IPS DF 19.7 (cell line): ENCODE measurements at regions not wholly inside any gene's neighbourhood (a gene's known extent, or its start where the extent isn't known, plus 50 kb on each side); places are given as distances from the start of the nearest gene placed in this dataset.

ENCODE experiments used
- DNase-seq: peaks from one replicate; pipeline ENCODE4 v3.0.0-alpha.2; 2013; ENCODE audit warnings: low read depth, low spot score

DNA sequence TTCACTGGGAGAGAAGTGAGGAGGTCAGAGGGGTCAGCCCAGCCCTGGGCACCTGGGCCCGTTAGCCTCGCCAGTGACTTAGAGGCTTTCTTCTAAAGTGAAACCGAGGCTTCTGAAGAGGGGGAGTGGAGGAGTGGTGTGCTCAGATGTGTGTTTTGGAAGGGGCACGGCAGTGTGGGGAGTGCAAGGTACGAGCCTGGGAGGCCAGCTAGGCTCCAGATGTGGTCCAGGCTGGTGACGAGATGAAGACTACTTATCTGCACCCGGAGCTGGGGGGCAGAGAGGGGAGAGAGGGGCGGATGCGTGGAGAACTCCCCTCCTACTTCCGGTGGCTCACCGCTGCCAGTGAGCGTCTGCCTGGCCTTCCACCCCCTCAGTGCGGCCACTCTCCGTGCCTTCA, 371.3 kb upstream of the HS6ST1 start:
- DNase-seq = no peak

DNA sequence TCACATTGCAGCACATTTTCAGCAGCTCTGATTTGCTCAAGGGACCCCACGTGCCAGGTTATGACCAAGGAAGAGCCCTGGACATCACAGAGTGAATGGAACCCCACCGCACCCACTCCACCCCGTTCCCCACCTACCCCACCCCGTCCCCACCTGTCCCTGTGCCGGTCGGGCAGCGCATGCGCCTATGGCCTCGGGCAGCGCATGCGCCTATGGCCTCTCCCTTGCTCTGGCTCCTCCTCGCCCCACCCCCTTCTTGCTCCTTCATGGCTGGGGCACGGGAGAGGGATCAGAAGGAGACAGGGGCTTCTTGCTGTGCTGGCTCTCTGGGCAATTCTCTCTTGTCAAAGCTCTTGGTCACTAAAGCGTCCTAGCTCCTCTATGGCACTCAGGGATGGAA, 371.8 kb upstream of the HS6ST1 start:
- DNase-seq = no peak

DNA sequence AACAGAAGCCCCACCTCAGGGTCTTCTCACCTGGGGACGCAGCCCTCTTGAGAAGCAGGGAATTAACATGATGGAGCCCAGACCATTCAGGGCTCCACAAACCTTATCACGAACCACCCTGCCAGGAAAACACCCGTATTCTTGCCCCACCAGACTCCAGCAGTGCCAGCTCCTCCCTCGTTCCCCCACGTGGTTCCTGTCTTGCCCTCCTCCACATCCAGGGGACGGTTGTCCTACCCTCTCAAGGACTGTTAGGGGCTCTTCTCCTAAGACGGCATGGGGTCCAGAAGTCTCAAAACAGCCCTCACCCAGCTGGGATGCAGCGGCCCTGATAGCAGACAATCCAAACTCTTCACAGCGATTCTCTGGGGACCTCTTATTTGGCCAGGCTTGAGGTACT, 372.2 kb upstream of the HS6ST1 start:
- DNase-seq = no peak

DNA sequence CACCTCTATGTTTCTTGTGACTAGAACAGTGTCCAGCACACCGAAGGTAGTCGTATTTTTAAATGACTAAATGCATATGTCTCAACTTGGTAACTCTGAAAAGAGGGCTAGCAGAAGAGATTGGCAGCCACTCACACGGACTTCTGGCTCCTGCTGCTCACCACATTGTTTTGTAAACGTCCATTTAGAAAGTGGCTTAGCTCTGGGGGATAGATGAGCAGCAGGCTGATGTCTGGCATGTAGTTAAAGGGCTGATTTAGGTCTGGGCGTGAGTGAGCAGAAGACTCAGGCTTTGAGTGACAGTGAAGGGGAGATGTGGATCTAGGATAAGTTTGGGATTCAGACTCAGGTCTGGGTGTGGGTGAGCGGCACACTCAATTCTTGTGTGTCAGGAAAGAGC, 372.9 kb upstream of the HS6ST1 start:
- no peak for DNase-seq

DNA sequence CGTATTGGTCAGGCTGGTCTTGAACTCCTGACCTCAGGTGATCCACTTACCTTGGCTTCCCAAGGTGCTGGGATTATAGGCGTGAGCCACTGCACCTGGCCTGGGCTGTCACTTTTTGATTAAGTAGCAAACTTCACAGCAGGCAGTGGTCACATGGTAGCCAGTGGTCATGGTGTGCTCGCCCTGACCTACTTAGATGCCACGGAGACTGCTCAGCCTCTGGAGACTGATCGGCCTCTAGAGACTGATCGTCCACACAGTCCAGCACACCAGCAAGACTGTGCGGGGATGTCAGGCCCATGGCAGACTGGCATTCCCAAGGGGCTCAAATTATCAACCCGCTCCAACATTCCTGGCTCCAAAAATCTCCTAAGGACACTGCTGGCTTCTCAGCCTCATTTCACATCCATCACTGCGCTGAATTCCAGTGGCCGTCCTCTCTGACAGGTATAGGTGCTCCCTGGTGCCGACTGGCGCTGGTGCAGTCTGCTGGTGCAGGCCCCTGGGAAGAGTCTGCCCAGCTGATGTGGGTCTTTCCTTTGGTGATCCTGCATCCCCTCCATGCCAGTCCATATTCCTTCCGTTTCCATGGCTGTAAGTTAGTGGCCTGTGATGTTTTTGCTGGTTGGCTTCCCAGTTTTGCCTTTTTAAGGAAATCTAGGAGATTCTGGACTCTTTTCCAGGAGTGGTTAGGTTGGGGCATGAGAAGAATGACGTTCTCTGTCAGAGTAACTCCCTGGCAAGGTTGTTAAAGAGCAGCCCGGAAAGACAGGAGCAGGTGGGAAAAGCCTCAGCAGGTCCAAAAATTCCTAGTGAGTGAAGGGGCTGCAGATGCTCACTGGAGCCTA, 374.5 kb upstream of the HS6ST1 start:
- no peak for DNase-seq

DNA sequence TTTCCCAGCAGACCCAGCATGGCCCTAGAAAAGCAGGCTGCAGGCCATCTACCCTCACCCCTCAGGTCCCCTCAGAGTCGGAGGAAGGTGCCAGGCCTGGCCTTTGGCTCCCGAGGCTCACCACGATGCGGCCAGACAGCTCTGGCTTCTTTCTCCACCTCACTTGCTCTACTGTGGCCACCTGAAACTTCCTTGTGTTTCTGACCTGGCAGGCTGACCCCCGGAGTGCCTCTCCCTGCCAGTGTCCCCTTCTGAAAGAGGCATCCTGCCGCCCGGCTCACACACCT, 375.0 kb upstream of the HS6ST1 start:
- DNase-seq = no peak

DNA sequence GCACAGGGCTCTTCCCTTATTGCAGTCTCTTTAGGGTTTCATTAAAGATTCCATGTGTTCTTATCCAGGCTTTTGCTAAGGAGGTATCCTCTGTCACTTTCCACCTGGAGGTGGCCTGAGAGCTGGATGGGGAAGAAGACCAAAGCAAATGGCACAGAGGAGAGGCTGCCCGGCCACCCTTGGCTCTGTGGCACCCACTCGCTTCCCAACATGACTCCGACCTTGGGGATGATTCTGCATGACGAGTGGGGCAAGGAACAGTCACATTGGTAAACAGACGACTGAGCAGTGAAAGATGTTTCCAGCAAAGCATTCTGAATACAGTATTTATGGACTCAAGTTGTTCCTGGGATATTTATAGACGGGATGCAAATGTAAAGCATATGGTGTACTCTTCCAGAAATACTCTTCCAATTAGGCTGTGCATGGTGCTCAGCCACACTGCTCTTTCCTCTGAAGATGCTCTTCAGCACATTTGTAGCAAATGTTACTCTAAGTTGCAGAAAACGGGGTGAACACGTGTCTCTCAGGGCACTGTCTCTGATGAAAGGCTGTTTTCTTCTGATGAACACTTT, 377.1 kb upstream of the HS6ST1 start:
- DNase-seq = no peak

DNA sequence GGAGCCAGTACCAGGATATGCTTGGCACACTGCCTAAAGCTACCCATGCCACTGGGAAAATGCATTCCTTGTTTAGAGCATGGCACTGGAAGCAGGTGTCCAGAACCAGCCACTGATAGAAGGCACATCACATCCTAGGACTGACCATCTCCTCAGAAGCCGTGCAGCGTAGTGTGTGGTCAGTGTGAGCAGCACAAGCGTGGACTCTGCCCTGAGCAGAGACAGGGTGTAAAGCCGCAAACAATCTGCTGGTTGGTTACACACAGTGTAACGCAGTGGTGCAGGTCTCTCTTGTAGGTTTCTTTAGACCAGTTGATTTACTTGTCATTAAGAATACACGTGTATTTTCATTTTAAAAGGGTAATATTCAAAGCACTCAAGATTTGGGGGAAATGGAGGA, 377.8 kb upstream of the HS6ST1 start:
- no peak for DNase-seq

DNA sequence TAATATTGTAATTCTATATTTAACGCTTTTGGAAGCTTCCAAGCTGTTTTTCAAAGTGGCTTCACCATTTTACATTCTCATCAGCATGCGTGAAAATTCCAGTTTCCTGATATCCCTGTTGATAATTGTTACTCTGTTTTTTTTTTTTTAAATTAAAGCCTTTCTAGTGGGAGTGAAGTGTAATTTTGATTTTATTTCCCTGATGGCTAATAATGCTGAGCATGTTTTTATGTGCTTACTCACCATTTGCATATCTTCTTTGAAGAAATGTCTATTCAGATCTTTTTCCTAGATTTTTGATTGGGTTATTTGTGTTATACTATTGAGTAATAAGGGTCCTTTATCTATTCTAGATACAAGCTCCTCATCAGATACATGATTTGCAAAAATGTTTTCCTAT, 382.8 kb upstream of the HS6ST1 start:
- no peak for DNase-seq

DNA sequence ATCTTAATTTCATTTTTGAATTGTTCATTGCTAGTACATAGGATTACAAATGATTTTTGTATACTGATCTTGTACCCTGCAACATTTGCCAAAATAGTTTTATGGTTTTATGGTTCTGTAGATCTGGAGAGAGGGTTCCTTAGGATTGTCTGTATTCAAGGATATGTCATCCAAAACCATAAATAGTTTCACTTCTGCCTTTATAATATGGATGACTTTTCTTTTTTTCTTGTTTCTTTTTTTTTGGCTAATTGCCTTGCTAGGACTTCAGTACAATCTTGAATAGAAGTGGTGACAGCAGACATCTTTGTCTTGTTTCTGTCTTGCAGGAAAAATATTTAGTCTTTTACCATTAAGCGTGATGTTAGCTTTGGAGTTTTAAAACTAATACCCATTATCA, 383.9 kb upstream of the HS6ST1 start:
- DNase-seq = no peak

DNA sequence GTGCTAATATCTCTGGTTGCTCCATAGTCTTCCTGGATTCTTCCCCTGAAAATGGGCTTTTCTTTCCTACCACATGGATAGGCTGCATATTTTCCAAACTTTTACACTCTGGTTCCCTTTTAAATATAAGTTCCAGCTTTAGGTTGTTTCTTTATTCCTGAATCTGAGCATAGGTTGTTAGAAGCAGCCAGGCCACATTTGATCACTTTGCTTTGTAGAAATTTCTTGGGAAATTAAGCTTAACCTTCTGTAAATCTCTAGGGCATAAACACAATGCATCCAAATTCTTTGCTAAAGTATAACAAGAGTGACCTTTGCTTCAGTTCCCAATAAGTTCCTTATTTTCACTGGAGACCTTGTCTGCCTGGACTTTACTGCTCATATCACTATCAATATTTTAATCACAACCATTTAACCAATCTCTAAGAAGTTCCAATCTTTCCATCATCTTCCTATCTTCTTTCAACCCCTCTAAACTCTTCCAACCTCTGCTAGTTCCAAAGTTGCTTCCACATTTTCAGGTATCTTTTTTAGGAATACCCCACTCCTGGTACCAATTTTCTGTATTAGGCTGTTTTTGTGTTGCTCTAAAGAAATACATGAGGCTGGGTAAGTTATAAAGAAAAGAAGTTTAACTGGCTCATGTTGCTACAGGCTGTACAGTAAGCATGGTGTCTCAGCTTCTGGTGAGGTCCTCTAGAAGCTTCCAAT, 389.6 kb upstream of the HS6ST1 start:
- no peak for DNase-seq

DNA sequence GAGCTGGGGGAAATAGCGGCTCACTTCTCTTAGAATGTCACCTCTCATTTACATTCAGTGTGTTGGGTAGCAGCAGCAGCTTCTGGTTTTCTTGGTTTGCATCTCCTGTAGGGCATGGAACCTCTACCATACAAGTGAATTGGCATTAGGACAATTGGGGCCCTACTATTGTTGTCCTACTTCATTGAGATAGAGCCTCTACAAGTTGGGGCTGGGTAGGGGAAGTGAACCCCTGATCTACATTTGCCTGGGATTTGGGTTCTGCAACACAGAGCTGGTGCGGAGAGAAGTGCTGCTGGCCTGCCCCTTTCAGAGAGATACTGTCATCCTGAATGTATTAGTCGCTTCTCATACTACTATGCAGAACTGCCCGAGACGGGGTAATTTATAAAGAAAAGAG, 391.6 kb upstream of the HS6ST1 start:
- DNase-seq = no peak

DNA sequence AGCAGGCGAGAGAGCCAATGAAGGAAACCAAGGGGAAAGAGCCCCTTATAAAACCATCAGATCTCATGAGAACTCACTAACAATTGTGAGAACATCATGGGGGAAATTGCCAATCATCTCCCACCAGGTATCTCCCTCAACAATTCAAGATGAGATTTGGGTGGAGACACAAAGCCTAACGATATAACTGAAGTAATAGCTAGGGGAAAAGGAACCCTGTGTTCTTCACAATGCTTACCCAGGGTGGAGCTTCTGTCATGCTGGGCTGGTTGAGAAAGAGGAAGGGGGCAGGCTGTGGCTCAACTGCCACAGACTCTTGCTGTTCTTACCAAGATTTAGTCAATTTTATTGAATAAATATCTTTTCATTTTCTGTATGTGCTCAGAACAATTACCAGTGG, 392.1 kb upstream of the HS6ST1 start:
- no peak for DNase-seq

DNA sequence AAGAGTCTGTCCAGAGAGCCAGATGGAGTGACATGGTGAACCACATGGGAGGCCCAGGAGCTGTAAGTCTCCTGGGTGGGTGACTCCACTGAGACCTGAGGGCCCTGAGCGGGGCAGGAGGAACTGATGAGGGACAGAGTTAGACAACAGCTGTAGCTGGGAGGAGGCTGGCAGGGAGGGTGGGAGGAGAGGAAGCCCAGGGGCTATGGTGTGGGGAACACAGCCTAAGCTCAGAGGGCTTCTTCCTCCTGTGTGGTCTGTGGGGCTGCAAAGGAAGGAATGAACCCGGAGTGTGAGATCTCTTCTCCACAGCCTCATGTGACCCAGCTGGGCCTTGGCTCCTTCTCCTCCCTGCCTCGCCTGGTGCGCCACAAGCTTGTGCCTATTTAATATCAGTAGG, 395.6 kb upstream of the HS6ST1 start:
- no peak for DNase-seq

DNA sequence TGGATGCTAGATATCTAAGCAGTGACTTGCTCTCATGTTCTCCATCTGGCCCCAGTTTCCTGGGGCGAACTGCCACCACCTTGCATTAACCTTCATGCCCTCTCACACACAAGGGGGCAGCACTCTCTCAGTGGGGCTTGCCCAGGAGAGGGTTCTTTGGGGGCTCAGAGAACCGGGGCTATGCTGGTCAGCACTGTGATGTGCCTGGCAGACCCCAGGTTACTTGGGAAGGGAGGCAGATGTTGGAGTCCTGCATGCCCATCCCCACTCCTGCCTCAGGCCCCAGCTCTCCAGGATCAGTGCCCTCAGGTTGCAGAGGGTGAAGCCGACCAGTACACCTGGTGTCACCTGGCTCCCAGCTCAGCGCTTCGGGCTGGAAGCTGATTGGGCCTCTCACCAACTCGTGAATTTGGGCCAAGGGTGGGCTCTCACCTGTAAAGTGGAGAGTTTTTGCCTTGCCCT, 396.2 kb upstream of the HS6ST1 start:
- DNase-seq = no peak

DNA sequence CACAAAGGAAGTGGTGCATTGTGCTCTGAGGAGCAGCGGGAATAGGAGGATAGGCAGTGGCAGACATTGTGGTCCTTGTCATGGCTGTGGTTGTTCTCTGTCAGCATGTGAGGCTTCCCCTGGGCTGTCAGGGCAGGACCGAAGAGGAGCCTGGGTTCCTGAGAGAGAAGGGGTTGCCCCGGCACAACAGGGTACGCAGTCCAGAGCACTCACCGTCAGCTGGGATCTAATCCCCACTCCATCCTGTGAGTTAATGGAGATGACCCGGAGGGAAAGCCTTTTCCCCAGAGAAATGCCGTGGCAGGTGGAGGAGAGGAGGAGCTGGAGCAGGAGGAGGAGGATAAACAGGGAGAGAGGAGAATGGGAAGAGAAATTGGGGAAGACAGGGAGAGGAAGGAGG, 396.7 kb upstream of the HS6ST1 start:
- DNase-seq = no peak

DNA sequence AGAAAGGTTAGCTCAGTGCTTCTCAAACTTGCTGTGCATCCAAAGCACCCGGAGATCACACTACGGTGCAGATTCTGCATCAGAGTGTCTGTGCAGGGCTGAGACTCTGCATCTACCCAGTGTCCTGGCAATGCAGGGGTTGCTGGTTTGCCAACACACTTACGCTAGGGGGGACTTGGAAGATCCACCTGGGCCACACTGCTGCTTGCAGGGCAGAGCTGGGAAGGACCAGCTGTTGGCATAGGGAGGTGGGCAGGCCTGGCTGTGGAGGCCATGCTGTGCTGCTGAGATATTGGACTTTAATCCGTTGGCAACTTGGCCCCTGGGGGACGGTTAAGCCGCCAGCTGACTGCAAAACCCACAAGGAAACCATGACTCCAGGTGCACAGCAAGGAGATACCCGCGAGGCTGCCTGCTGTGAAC, 397.6 kb upstream of the HS6ST1 start:
- DNase-seq = no peak

DNA sequence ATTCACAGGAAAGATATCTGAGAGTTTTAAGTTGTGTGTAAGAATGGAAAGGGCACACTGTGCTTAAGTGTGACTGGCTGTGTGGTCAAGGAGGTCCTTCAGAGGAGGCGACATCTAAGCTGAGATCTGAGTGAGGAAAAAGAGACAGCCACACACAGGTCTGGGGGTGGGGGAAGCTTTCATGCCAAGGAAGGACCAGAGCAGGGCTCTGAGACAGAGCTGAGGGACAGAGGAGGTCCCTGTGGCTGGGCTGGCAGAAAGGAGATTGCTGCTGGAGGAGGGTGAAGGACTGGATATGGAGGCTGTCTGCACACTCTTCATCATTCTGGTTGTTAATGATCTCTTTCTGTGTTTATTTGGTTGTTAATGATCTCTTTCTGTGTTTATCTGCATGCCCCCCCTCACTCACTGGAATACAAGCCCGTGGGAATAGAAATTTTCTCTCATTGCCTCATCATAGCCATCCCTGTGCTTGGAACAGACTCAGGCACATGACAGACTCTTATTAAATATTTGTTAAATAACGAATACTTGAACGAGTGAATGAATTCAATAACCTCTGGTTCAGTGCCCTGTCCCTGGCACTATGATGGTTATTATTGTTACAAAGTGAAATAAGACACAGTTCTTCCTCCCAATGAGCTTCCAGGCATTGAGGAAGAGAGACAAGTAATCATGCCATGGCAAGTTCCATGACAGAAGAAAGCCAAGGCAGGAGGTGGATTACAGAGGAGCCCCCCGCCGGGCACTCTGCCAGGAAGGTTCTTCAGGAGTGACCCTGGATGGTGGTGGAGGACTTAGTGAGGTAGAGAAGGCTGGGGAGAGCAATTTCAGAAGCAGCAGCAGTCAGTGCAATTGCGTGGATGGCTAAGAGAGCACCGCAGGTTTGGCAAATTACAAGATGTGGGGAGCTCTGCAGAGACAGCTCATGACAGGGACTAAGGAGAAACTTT, 399.4 kb upstream of the HS6ST1 start:
- no peak for DNase-seq

DNA sequence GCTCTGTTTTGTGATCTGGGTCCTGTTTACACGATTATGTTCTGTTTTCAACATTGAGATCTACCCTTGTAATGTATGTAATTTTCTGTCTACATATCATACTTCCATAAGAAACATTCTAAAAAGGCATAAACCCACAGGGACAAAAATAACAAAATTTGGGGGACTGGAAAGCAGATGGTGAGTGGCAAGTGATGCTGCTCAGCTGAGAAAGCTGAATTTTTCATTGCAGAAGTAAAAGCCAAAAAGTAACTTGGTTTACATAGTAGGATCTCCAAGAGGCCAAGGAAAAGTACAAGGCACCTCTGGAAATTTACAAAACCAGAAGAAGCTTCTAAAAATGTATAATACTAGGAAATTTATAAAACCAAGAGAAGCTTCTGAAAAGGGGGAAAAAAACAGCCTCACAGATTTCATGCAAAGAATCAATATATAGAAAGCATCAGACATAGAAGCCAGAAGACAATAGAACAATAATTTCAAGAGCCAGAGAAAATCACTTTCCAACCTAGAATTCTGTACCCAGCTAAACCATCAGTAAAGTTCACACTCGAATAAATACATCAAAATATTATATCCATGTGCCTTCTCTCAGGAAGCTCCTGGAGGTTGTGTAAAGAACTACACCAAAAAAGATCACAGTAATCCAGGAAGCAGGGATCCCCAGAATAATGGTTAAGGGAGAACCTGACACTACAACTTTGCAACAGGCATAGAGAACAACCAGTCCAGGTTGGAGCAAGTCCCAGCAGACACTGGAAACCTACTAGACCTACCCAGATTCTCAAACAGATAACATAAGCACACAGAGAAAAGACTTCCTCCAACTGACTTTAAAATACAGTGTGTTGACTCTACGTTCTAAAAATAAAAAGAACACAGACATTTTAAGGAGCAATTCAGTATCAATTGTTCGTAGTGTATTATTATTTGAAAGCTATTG, 401.7 kb upstream of the HS6ST1 start:
- DNase-seq = no peak

DNA sequence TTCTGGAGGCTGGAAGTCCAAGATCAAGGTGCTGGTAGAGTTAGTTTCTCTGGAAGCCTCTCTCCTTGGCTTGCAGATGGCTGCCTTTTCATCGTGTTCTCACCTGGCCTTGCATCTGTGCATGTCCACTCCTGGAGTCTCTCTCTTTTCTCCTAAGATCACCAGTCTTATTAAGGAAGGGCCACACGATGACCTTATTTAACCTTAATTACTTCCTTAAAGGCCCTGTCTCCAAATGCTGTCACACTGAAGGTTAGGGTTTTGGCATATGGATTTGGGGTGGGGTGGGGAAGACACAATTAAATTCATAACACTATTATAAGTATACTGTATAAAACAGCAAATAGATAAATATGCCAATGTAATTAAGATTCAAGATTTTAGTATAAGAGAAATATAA, 402.4 kb upstream of the HS6ST1 start:
- no peak for DNase-seq

DNA sequence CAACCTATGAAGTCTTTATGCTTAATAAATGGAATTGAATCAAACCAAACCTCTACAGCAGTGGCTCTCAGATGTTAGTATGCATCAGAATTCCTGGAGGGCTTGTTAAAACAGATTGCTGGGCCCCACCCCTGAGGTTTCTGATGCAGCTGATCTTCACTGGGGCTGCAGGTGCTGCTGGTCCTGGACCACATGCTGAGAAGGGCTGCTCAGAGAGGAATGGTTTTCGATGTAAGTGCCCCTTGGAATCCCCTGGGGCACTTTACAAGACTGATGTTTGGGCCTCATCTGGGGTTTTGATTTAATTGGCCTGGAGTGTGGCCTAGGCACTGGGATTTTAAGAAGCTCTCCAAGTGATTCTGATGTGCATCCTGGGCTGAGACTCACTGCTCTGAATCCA, 403.8 kb upstream of the HS6ST1 start:
- no peak for DNase-seq
